Ovary (tissue), 3 donors: ENCODE measurements at regions not wholly inside any gene's neighbourhood (a gene's known extent, or its start where the extent isn't known, plus 50 kb on each side); places are given as distances from the start of the nearest gene placed in this dataset.

Source experiments
- CTCF ChIP-seq, 3 donors: fragments of 450-650 bp in 2 of 3; fragments of 200-600 bp in 1 of 3; IDR thresholded peaks; one replicate each; pipeline versions ENCODE4 v1.5.1 to v1.8.0; 2016 to 2022; ENCODE audit warnings: antibody characterized with exemption in 3 of 3, mild to moderate bottlenecking in 1 of 3
- EP300 ChIP-seq: sonication (generic); formaldehyde crosslinking; IDR thresholded peaks from one replicate; pipeline ENCODE4 v1.6.1; 2017; ENCODE audit warnings: antibody characterized with exemption
- POLR2A ChIP-seq: fragments of 450-650 bp; IDR thresholded peaks from one replicate; pipeline ENCODE4 v1.6.1; 2017; ENCODE audit warnings: antibody characterized with exemption, mild to moderate bottlenecking, moderate library complexity
- donor health status: DM: no; HTN: no; CAD: no.

DNA sequence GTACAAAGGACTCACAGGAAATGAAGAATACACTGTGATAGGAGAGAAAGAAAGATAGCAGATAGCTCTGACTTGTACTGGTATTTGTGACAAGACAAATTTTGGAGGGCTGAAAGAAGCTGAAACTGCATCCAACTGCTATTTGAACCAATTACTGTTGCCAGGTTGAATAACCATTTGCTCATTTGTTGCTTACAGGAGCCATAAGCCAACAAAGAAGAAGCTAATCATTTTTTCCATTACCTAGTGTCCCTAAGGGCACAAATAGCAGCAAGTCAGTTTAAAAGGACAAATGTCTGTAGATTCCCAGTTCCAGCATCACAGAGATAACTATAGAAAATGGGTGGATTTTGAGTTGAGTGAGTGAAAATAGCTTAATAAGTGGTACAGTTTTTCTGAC is 376.9 kb upstream of the ARPP21 start:
- TF ChIP-seq EP300 (no peak), CTCF (IDR thresholded peaks at IDR 0.05) (no peak), POLR2A (no peak)
